ENCODE measurements at regions not wholly inside any gene's neighbourhood (a gene's known extent, or its start where the extent isn't known, plus 50 kb on each side); places are given as distances from the start of the nearest gene placed in this dataset.

DNA sequence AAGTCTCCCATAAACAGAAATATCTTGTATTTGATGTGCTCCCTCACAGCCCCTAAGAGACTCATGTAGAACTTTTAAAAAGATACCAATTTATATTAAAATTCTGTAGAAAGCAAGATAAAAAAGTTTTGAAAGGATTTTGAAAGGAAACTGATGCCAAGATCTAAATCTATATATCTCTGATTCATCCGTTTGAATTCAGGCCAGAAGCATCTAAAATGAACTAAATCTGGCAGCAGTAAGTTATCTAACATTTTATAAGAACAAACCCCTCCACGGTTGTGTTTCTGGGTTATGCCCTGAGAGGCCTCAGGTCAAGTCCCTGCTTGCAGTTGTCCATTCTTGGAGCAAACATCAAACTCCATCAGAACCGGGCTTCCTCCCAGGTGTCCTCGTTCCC is 165.8 kb downstream of the FBXO15 start:
- TF ChIP-seq, protein P1, sequence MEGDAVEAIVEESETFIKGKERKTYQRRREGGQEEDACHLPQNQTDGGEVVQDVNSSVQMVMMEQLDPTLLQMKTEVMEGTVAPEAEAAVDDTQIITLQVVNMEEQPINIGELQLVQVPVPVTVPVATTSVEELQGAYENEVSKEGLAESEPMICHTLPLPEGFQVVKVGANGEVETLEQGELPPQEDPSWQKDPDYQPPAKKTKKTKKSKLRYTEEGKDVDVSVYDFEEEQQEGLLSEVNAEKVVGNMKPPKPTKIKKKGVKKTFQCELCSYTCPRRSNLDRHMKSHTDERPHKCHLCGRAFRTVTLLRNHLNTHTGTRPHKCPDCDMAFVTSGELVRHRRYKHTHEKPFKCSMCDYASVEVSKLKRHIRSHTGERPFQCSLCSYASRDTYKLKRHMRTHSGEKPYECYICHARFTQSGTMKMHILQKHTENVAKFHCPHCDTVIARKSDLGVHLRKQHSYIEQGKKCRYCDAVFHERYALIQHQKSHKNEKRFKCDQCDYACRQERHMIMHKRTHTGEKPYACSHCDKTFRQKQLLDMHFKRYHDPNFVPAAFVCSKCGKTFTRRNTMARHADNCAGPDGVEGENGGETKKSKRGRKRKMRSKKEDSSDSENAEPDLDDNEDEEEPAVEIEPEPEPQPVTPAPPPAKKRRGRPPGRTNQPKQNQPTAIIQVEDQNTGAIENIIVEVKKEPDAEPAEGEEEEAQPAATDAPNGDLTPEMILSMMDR (conservative IDR thresholded peaks at IDR 0.05), result no peak
- H3K27ac ChIP-seq, result no peak overlapping the region

DNA sequence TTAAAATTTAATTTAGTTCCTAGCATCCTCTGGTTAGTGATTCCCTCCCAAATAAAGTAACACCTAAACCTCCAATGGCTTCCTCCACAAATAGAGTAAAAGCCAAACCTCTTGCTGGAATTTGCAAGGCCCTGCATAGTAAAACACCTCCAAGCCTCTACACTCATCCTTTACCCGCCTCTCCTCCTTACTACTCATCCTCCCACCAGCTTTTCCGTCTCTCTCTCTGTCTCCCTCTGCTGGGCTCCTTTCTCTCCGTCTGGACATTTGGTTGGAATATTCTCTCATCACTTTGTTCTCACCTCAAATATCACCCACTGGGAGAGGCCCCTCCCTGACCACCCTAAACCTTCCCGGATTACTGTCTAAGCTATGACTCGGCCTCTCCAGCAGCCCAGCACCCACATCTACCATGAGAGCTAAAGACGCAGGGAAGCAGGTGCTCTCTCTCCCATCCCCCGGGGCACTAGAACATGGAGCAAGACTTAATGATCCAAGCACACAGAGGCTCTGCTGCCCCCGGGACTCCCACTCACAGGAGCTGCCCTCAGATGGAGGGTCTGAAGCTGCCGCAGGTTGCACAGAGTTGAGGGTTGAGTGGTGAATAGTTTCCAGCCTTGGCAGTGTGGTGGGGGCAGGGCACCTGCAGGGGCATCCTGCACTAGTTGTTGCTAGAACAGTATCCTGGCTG is 167.2 kb downstream of the FBXO15 start:
- H3K27ac ChIP-seq, result no peak overlapping the region
- TF ChIP-seq, protein P1 (conservative IDR thresholded peaks at IDR 0.05), result peak; percentile 79

DNA sequence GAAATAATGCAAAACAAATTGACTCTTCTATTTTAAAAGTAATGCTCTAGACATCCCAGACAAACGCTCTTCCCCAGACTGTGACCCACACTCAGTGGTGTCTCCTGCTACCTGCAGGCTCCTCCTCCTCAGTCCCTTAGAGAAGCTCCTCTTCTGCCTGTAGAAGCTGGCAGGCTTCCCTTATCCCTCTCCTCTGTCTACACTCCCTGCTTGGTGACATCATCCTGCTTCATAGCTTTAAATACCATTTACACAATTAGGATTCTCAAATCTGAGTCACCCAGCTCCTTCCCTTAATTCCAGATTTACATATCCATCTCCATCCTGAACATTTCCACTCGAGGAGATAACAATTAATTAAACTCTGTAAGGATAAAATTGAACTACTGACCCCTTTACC is 167.9 kb downstream of the FBXO15 start:
- TF ChIP-seq, protein P1 (conservative IDR thresholded peaks at IDR 0.05), result no peak
- no peak overlapping the region for H3K27ac ChIP-seq

DNA sequence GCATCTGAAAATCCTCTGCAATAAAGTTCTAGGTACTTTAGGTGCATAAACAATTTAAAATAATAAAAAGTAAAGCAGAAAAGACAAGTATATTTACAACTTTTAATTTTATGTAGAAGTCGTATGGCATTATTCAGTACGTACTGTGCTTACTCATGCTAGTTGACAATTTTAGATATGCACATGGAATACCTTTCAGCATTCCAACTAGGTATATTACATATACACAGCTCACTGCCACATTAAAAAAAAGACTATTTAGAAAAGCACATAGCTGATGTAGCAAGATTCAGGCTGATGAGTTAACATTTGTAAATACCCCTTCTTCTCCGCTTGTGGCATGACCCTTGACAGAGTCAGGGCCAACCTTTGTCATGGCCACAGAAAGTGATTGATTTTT is 171.2 kb downstream of the FBXO15 start:
- no peak overlapping the region for H3K27ac ChIP-seq
- TF ChIP-seq, protein P1 (conservative IDR thresholded peaks at IDR 0.05), result no peak

DNA sequence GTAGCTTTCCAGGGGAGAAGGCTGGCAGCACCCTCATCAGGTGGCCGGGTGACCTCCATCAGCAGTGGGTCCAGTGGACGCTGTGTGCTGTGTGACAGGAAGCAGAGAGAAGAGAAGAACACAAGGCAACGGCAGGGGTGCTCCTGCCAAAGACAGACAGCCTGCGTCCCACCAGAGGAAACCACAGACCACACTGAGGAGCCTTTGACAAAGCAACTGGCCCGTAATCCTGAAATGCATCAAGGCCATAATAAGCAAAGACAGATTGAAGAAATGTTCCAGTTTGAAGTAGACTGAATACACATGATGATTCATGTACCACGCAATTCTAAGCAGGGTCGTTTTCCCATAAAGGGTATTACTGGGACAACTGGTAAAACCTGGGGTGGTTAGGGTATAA is 172.4 kb downstream of the FBXO15 start:
- TF ChIP-seq, protein P1 (conservative IDR thresholded peaks at IDR 0.05), result no peak
- H3K27ac ChIP-seq, result no peak overlapping the region

DNA sequence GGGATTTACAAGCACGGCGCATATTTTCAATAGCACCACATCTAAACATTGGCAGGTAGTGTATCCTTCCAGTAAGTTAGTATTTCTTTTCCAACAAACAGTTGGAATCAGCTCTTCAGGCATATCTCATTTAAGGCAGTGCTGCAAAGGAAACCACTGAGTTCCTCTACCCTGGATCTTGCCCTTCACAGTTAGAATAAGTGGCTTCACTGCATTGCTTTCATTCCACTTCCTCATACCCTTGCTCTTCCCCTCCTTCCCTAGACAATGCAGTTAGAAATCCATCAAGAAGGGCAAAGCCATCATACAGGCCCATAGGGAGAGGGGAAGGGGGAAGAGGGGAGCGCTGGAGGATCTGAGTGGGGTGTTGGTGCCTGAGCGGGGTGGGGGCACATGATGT is 173.7 kb downstream of the FBXO15 start:
- TF ChIP-seq, protein P1 (conservative IDR thresholded peaks at IDR 0.05), result no peak
- H3K27ac ChIP-seq, result no peak overlapping the region

DNA sequence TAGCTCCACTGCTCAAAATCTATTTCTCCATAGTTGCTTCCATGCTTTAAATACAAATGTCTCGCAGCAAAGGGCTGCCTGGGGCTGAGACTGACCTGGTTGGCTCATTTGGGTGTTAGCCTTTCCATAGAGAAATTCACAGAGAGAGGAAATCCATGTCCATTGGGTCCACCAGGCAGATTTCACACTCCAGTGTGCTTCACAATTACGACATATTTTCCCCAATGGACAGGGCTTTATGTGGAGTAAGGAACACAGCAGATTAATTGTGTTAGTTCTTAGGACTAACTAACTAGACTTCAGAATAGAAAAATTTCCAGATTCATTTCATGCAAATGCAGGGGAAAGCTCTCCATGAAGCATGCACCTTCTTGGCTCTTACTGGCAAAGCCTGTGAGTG is 180.7 kb downstream of the FBXO15 start:
- TF ChIP-seq, protein P1 (conservative IDR thresholded peaks at IDR 0.05), result no peak
- no peak overlapping the region for H3K27ac ChIP-seq
